ENCODE measurements at regions not wholly inside any gene's neighbourhood (a gene's known extent, or its start where the extent isn't known, plus 50 kb on each side); places are given as distances from the start of the nearest gene placed in this dataset.
A peak's percentile ranks its signal among the peaks of the same experiment; 100 is the strongest.

- no peak for TF ChIP-seq KDM5A (IDR thresholded peaks at IDR 0.05)
- TF ChIP-seq ZFP36 (IDR thresholded peaks at IDR 0.05; ENCODE audit: borderline replicate concordance, partially characterized antibody) = no peak
- no peak for TF ChIP-seq EHMT2 (IDR thresholded peaks at IDR 0.05; ENCODE audit: low read depth)
Measured at GRCh38 chr13:29926098-29926476, 75.7 kb upstream of the UBL3 start (continued).

GRCh38 chr13:29925457-29926097, 75.2 kb upstream of the UBL3 start:
- DNase-seq (ENCODE audit: low read depth in 1 of 2, low spot score in 1 of 2) = peak; percentile 33 to 87
- Histone ChIP-seq H3K9me3 (no peaks in the 10 kb centered on the region), H3K4me3 (no peak overlapping the region), H3K4me1 (peaks cover 53% of the 10 kb centered on the region), H3K27ac (peak overlapping the region; percentile 94 to 99), H3K4me2 (peak overlapping the region; percentile 93)
- WGBS (ENCODE audit: missing lambda C conversion rate) = 11% methylated on average over 3 of the region's 3 CpGs
- no peak for TF ChIP-seq EHF (CRISPR knock-in tag; IDR thresholded peaks at IDR 0.05)
- TF ChIP-seq KDM1A (IDR thresholded peaks at IDR 0.05; ENCODE audit: low read depth) = no peak
- no peak for TF ChIP-seq RNF2 (IDR thresholded peaks at IDR 0.05; ENCODE audit: borderline replicate concordance, low read depth)
- no peak for TF ChIP-seq CHD4 (IDR thresholded peaks at IDR 0.05; ENCODE audit: borderline replicate concordance)
- TF ChIP-seq FOXS1 (CRISPR knock-in tag; IDR thresholded peaks at IDR 0.05) = no peak
- no peak for TF ChIP-seq RFX5 (IDR thresholded peaks at IDR 0.05)
- TF ChIP-seq FOSL2 (IDR thresholded peaks at IDR 0.05) = no peak
- TF ChIP-seq FOSL2 (CRISPR knock-in tag; IDR thresholded peaks at IDR 0.05) = peak; percentile 48; the same call in 1 of the 2 replicates
- no peak for TF ChIP-seq ZSCAN20 (CRISPR knock-in tag; IDR thresholded peaks at IDR 0.05)
- no peak for TF ChIP-seq ESRRA (IDR thresholded peaks at IDR 0.05; ENCODE audit: borderline replicate concordance, low read length)
- no peak for TF ChIP-seq CBX8 (IDR thresholded peaks at IDR 0.05)
- 0 out of 5 replicates have a peak, but pooled peaks of 1 of the 2 experiments have one; percentile 11 for TF ChIP-seq RAD21 (conservative IDR thresholded peaks at IDR 0.05 in 1 of 2, IDR thresholded peaks at IDR 0.05 in 1 of 2)
- TF ChIP-seq RARB (CRISPR knock-in tag; IDR thresholded peaks at IDR 0.05) = no peak
- no peak for TF ChIP-seq POLR2AphosphoS2 (conservative IDR thresholded peaks at IDR 0.05; ENCODE audit: low read length)
- TF ChIP-seq ZNF302 (CRISPR knock-in tag; IDR thresholded peaks at IDR 0.05) = no peak
- no peak for TF ChIP-seq EHMT2 (IDR thresholded peaks at IDR 0.05; ENCODE audit: low read depth)
- TF ChIP-seq GATA3 (IDR thresholded peaks at IDR 0.05; ENCODE audit: borderline replicate concordance) = no peak
- peak; percentile 59 to 76 for TF ChIP-seq CEBPB (IDR thresholded peaks at IDR 0.05)
- peak; percentile 44 to 48; a peak in 5 of 6 replicates for ATAC-seq
- CTCF ChIA-PET = interaction anchor here (1.0 to 4.8 kb wide), 13 partner anchors 10 to 418 kb away, joined by 3 to 66 read pairs (median 6); partner anchors contain the start of gene UBL3
- POLR2A ChIA-PET = interaction anchor here (0.8 to 3.8 kb wide), 3 partner anchors 76 to 189 kb away, joined by 3 to 61 read pairs (median 4); partner anchors contain the start of gene UBL3
- no peak for FAIRE-seq

- DNase-seq (ENCODE audit: low read depth in 1 of 2, low spot score in 1 of 2) (peak; percentile 35 to 64), FAIRE-seq (no peak), ATAC-seq (peak; percentile 61 to 71)
- H3K27ac ChIP-seq = peak overlapping the region; percentile 94 to 99
- no peaks in the 10 kb centered on the region for H3K9me3 ChIP-seq
- ChIA-PET POLR2A (interaction anchor here (0.6 to 3.8 kb wide), 7 partner anchors 22 to 190 kb away, joined by 3 to 61 read pairs (median 4); partner anchors contain the start of gene UBL3), CTCF (interaction anchor here (0.9 to 4.8 kb wide), 31 partner anchors 10 to 417 kb away, joined by 3 to 66 read pairs (median 4); partner anchors contain the start of gene UBL3)
- TF ChIP-seq RAD21 (conservative IDR thresholded peaks at IDR 0.05 in 1 of 2, IDR thresholded peaks at IDR 0.05 in 1 of 2) = no peak; a peak in 1 of 5 replicates
- TF ChIP-seq RCOR1 (IDR thresholded peaks at IDR 0.05; ENCODE audit: low read depth, low read length) = no peak
- TF ChIP-seq NFE2L2 (conservative IDR thresholded peaks at IDR 0.05; ENCODE audit: low read length) = no peak
- TF ChIP-seq MYC (IDR thresholded peaks at IDR 0.05; ENCODE audit: borderline replicate concordance, low read length) = no peak
- no peak for TF ChIP-seq RARB (CRISPR knock-in tag; IDR thresholded peaks at IDR 0.05)
- TF ChIP-seq MAFK (IDR thresholded peaks at IDR 0.05; ENCODE audit: partially characterized antibody) = no peak
- TF ChIP-seq ATOH8 (CRISPR knock-in tag; IDR thresholded peaks at IDR 0.05; ENCODE audit: low read depth) = no peak
- no peak for TF ChIP-seq BHLHE40 (IDR thresholded peaks at IDR 0.05; ENCODE audit: low read depth, low read length)
- TF ChIP-seq RNF2 (IDR thresholded peaks at IDR 0.05; ENCODE audit: borderline replicate concordance, low read depth) = no peak
- TF ChIP-seq BCL3 (IDR thresholded peaks at IDR 0.05) = no peak
- no peak for TF ChIP-seq HES2 (IDR thresholded peaks at IDR 0.05)
- no peak for TF ChIP-seq CHD2 (IDR thresholded peaks at IDR 0.05; ENCODE audit: low read length, partially characterized antibody)
- no peak for TF ChIP-seq ZNF302 (CRISPR knock-in tag; IDR thresholded peaks at IDR 0.05)
- no peak for TF ChIP-seq FOSB (CRISPR knock-in tag; IDR thresholded peaks at IDR 0.05)
- no peak; the same call in 1 of the 2 replicates for TF ChIP-seq E2F6 (IDR thresholded peaks at IDR 0.05; ENCODE audit: borderline replicate concordance, low read depth)
- no peak for TF ChIP-seq SREBF2 (IDR thresholded peaks at IDR 0.05)
- no peak for TF ChIP-seq CEBPB (IDR thresholded peaks at IDR 0.05)
- 0 out of 3 replicates have a peak overlapping the region, but pooled peaks have one; percentile 6 for H3K4me3 ChIP-seq
- H3K4me1 ChIP-seq = peaks cover 60% of the 10 kb centered on the region
- 57% methylated on average over 9 of the region's 12 CpGs for WGBS (ENCODE audit: missing lambda C conversion rate)
- H3K4me2 ChIP-seq = peak overlapping the region; percentile 93
Measured at GRCh38 chr13:29924482-29925350, 74.3 kb upstream of the UBL3 start.

Measured in A549 (cell line).